ENCODE measurements at regions not wholly inside any gene's neighbourhood (a gene's known extent, or its start where the extent isn't known, plus 50 kb on each side); places are given as distances from the start of the nearest gene placed in this dataset.

- Histone ChIP-seq H3K4ac (ENCODE audit: low read depth, low read length) (no peak overlapping the region), H3K9me3 (ENCODE audit: control insufficient read depth, low read depth, low read length) (no peaks in the 10 kb centered on the region), H3K27ac (ENCODE audit: insufficient read length, low read depth, low read length) (no peak overlapping the region), H3T11ph (ENCODE audit: low read length) (no peak overlapping the region), H3K23me2 (ENCODE audit: insufficient read length, low read depth, low read length, poor library complexity, severe bottlenecking) (no peaks in the 10 kb centered on the region), H2BK120ac (ENCODE audit: low read depth, low read length, poor library complexity, severe bottlenecking) (no peak overlapping the region), H4K8ac (replicated peaks; ENCODE audit: insufficient read length, low read depth, low read length) (no peak overlapping the region), H3K4me2 (ENCODE audit: insufficient read depth, insufficient read length, low read length) (no peak overlapping the region), H2BK12ac (ENCODE audit: insufficient read length, low read depth, low read length) (no peak overlapping the region), H2AFZ (ENCODE audit: low read length) (no peak overlapping the region), H3K9ac (ENCODE audit: extremely low read depth, insufficient read length, low read length) (no peak overlapping the region), H4K91ac (ENCODE audit: insufficient read length, low read depth, low read length) (no peak overlapping the region), H3K56ac (ENCODE audit: insufficient read length, low read depth, low read length) (no peak overlapping the region), H3K79me1 (ENCODE audit: insufficient read depth, low read depth, low read length, poor library complexity, severe bottlenecking) (no peaks in the 10 kb centered on the region), H3K14ac (ENCODE audit: insufficient read depth, low read length) (no peak overlapping the region), H4K20me1 (ENCODE audit: control insufficient read depth, insufficient read depth, insufficient read length) (no peaks in the 10 kb centered on the region), H2BK15ac (ENCODE audit: low read depth, low read length) (no peak overlapping the region), H2BK5ac (ENCODE audit: insufficient read length, low read length) (no peak overlapping the region), H2BK20ac (ENCODE audit: low read depth, low read length, poor library complexity, severe bottlenecking) (no peak overlapping the region), H3K23ac (ENCODE audit: insufficient read length, low read depth, low read length) (no peak overlapping the region), H3K27me3 (ENCODE audit: insufficient read depth, low read length) (no peaks in the 10 kb centered on the region), H3K4me1 (ENCODE audit: insufficient read depth, low read length) (no peaks in the 10 kb centered on the region; the same call in 1 of the 2 replicates), H2AK5ac (ENCODE audit: insufficient read length, low read length) (no peak overlapping the region), H4K5ac (ENCODE audit: insufficient read length, low read depth, low read length) (no peak overlapping the region), H3K79me2 (ENCODE audit: insufficient read depth, low read length) (no peaks in the 10 kb centered on the region; the same call in 1 of the 2 replicates), H3K18ac (ENCODE audit: insufficient read length, low read depth, low read length) (no peak overlapping the region)
- no peak for TF ChIP-seq CTCF (conservative IDR thresholded peaks at IDR 0.05)
- Mint-ChIP-seq H3K27ac (no peak overlapping the region), H3K4me3 (no peak overlapping the region), H3K9me3 (no peaks in the 10 kb centered on the region), H3K36me3 (ENCODE audit: insufficient read depth in 1 of 3, low read depth in 3 of 3) (no peaks in the 10 kb centered on the region), H3K4me1 (peaks cover 8% of the 10 kb centered on the region in 2 experiments), H3K27me3 (ENCODE audit: low read depth) (no peaks in the 10 kb centered on the region)
- DNase-seq: no peak
- WGBS (ENCODE audit: extremely low coverage, insufficient read length, low lambda C conversion rate): no CpG with 5 or more reads among the region's 4 CpGs
These were observed 686.3 kb downstream of the LIG4 start for GRCh38 chr13:107529035-107529434.

Data from H9 (cell line).